ENCODE measurements at regions not wholly inside any gene's neighbourhood (a gene's known extent, or its start where the extent isn't known, plus 50 kb on each side); places are given as distances from the start of the nearest gene placed in this dataset.

- TF ChIP-seq CTCF (conservative IDR thresholded peaks at IDR 0.05; ENCODE audit: low read depth, low read length): no peak
- H3K4me3 ChIP-seq (ENCODE audit: low read length): no peak overlapping the region
- DNase-seq (ENCODE audit: low read depth): no peak
These were observed 114.1 kb upstream of the NRP1 start for GRCh38 chr10:33448421-33449140.

GRCh38 chr10:33441561-33441960, 107.1 kb upstream of the NRP1 start:
- no peak for TF ChIP-seq CTCF (conservative IDR thresholded peaks at IDR 0.05; ENCODE audit: low read depth, low read length)
- DNase-seq (ENCODE audit: low read depth): no peak
- no peak overlapping the region for H3K4me3 ChIP-seq (ENCODE audit: low read length)

GRCh38 chr10:33434933-33435332, 100.5 kb upstream of the NRP1 start:
- TF ChIP-seq CTCF (conservative IDR thresholded peaks at IDR 0.05; ENCODE audit: low read depth, low read length): no peak
- no peak for DNase-seq (ENCODE audit: low read depth)
- no peak overlapping the region for H3K4me3 ChIP-seq (ENCODE audit: low read length)

GRCh38 chr10:33428682-33429081, 94.2 kb upstream of the NRP1 start:
- TF ChIP-seq CTCF (conservative IDR thresholded peaks at IDR 0.05; ENCODE audit: low read depth, low read length): no peak
- DNase-seq (ENCODE audit: low read depth): no peak

GRCh38 chr10:33423154-33423529, 88.7 kb upstream of the NRP1 start:
- no peak for DNase-seq (ENCODE audit: low read depth)
- H3K4me3 ChIP-seq (ENCODE audit: low read length): no peak overlapping the region
- TF ChIP-seq CTCF (conservative IDR thresholded peaks at IDR 0.05; ENCODE audit: low read depth, low read length): no peak

More at GRCh38 chr10:33428682-33429081, 94.2 kb upstream of the NRP1 start:
- no peak overlapping the region for H3K4me3 ChIP-seq (ENCODE audit: low read length)

GRCh38 chr10:33422471-33423153, 88.1 kb upstream of the NRP1 start:
- TF ChIP-seq CTCF (conservative IDR thresholded peaks at IDR 0.05; ENCODE audit: low read depth, low read length): no peak
- no peak overlapping the region for H3K4me3 ChIP-seq (ENCODE audit: low read length)
- DNase-seq (ENCODE audit: low read depth): no peak
